ENCODE measurements at regions not wholly inside any gene's neighbourhood (a gene's known extent, or its start where the extent isn't known, plus 50 kb on each side); places are given as distances from the start of the nearest gene placed in this dataset.

DNA sequence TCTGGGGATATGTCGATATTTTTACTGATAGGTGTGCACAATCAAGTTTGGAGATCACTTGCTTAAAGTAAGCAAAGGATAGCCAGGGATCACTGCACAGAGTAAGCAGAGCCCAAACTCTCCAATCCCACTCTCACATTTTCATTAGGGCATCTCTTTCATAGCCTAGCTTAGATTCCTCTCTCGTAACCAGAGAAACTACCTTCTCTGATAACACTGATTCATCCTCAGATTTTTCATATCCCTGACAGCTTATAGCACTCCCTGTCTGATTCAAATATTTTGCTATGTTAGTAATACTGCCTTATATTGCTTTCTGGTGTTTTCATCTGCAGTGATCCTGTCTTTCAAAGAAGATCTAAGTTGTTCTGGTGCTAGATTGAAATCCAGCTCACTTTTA, 123.7 kb downstream of the CBLL2 start:
- no peak for DNase-seq

DNA sequence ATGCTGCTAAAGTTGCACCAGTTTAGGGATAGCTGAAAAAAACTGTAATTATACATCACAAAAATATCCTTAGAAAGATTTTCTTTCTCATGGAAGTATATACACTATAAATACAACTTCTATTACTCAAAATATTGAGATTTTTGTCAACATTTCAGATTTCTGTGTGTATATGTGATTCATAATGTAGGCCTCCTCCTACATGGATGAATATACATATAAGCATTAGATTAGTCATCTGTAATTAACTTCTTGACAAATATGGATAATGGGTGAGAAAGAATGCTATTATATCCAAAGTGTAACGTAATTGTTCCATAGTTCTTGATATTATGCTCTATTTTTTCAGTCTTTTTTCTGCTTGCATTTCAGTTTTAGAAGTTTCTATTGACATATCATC, 124.9 kb downstream of the CBLL2 start:
- DNase-seq = no peak

DNA sequence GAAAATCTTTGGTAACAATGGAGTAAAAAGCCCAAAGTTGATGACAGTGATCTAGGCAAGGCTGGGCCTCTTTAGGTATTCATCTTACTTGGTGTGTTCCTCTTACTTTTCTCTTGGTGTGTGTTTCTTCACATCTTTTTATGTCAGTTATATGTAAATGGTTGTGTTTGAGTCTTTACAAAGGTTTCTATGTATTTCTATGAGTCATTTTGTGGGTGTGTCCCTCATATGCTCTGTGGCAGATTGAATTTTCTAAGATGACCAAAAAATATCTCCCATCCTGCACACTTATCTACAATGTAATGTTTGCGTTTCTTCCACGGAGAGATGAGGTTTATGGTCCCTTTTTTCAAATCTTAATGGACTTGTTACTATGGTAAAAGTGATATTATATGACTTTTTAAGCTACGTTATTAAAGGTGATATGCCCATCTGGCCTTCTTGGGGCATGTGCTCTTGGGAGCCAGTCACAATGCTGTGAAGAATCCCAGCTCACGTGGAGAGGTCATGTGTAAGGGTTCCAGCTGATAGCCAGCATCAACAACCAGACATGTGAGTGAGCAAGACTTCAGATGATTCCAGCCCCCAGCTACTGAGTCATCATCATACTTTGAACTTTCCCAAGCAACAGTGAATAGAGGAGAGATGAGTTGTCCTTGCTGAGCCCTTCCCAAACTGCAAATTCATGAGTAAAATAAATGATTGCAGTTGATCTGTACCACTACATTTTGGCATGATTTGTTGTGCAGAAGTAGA, 126.9 kb downstream of the CBLL2 start:
- DNase-seq = no peak

DNA sequence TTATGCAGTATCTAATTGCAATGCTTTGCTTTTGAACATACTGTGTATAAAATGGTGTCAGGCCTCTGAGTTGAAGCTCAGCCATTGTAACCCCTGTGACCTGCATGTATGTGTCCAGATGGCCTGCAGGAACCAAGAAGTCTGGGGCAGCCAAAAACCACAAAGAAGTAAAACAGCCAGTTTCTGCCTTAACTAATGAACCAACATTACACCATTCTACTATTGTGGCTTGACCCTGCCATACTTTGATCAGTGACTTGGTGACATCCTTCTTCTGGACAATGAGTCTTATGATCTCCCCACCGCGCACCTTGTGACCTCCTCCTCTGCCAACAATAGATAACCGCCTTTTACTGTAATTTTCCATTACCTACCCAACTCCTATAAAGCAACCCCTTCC, 131.6 kb downstream of the CBLL2 start:
- no peak for DNase-seq

DNA sequence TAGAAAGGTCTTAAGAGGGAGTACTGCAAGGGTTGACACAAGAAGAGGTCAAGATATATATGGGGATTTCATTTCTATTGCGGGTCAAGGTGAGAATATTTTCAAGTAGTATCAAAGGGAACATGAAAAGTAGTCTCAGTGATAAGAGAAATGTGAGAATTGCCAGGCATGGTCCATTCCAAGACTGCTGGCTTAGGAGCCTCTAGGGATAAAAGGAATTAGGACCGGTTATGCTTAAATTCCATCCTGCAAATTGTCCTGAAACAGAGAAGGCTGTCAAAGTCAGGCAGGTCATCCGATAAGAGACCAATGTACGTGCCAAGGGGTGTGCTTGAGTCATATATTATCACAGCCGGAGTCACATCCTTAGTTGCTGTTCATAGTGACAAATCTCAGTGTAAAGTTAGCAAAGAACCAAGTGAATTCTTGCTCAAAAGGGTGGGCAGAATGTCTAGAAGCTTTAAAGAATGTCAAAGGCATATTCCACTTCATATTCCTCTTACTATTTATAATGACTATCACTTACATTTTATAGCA, 133.6 kb downstream of the CBLL2 start:
- DNase-seq = no peak

DNA sequence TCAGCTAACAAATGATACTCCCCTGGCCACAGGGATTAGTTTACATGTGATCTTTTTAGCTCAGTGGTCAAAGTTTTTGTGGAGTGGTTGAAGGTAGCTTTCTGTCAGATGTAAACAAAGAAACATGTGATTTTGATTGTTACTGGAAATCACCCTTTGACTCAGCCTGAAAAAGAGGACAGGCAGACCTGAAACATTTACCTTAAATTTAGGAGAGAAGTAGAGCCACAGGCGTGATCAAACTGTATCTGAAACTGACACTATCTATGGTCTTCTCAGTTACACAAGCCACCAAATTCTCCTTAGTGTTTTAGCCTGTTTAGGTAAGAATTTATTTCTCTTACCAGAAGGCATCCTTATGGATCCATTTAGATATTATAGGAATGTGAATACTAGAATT, 136.7 kb downstream of the CBLL2 start:
- no peak for DNase-seq

DNA sequence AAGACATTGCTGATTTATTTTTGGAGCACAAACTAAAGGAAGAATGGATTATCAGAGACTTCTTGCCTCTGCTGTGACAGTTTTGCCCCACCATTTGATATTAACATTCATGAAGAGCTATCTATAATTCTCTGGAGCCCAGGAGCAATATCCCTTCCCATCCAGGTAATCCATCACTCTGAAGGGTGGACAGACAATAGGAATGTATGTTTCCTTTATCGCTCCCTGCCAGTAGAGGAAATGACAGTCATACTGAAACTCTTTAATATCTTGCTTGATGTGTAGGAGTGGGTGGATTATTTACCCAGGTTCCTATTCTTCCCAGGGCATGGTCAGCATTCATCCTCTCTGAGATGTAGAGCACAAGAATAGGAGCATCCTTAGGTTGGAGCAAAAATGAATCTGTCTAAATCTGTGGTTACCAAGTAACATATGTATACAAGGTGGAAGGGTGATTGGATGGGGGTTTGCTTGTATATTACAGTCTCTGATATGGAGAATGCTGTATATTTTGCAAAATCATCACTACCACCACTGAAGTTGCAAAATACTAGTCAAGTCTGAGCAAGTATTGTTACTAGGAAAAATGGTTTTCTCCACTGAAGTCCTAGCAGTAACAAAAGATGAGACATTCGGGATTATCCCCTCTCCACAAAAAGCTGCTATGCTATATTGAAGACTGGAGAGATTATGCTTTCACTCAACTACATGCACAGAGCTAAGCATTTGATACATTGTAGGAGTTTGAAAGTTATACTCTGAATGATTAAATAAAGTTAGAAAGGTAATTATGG, 151.6 kb downstream of the CBLL2 start:
- DNase-seq = no peak

DNA sequence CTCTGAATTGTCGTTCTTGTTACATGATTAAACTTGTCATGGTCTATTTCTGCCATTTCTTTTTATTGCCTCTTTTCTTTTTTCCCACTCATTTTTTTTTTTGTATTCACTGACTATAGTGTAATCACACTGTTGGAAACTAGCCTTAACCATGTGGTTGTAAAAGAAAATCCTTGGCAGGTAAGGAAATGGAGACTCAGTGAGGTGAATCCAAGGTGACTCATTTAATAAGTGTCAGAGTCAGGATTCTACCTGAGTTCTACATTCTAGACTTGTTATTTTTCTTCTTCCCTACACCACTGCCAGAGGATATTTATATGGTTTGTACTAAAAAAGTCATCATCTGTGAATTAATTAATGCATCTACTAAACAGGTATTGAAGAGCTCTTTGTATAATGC, 152.2 kb downstream of the CBLL2 start:
- no peak for DNase-seq

DNA sequence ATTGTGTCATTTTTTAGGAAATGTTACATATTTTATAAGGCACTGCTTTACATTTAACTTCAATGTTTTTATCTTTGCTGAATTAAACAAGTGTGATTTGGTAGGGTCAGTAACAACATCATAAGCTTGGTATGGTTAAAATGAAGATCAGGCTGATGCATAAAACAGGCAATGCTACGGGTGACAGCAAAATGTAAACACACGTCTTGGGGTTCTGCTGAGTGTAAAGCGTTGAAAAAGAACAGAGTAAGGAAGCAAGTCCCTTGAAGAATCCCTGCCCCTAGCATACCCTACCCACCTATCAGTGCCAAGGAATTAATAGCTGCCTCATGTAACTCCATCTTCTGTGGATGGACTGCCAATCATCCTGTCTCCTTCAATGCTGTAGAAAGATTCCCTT, 157.0 kb downstream of the CBLL2 start:
- no peak for DNase-seq

DNA sequence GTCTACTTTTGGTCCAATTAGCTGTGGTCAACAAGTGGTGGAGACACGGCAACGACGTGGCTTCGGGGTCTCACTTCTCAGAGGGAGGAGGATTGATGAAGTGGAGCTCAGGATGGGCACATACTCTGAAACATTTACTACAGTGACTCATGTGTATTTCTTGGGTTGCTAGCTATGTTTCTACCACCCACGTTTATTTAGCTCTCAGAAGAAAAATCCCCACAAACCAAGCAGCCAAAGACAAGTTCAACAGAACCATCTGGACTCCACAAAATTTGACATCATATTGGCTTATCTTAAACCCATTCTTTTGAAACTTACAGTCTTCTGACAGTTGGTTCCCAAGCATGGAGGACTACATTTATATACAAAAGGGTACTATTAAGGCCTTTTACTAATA, 158.0 kb downstream of the CBLL2 start:
- DNase-seq = no peak

DNA sequence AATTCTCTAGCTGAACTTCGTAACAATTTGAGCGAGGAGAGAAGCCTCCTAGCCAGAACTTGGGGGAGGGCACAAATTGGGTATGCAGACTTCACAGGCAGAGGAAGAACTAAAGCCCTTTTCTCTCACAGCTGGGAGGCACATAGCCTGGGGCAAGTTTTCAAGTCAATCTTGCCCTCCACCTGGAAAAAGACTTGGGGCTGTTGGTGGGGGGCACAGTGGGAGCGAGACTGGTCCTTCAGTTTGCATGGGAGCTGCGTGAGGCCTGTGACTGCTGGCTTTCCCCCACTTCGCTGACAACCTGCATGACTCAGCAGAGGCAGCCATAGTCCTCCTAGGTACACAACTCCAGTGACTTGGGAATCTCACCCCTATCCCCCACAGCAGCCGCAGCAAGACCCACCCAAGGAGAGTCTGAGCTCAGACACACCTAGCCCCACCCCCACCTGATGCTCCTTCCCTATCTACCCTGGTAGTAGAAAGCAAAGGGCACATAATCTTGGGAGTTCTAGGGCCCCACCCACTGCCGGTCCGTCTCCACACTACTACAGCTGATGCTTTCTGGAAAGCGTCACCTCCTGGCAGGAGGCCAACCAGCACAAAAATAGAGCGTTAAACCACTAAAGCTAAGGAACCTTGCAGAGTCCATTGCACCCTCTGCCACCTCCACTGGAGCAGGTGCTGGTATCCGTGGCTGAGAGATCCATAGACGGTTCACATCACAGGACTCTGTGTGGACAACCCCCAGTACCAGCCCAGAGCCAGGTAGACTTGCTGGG, 160.8 kb downstream of the CBLL2 start:
- no peak for DNase-seq

DNA sequence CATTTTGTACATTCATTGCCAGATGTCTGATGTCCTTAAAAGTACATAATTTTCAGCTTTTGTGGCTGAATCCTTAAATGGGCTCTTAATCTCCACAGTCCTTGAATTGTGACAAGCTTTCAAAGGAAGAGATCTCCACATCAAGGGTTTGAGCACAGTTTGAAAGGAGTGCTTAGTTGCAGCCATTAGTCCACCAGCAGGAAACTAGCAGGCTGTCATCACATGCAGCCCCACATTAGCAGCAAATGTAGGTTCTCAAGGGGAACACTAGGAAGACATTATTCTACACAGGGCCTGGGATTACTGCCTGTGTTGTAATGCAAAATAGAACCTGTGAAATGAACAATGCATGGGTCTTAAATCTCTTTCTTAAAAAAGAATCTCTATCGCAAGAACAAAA, 173.2 kb downstream of the CBLL2 start:
- no peak for DNase-seq

DNA sequence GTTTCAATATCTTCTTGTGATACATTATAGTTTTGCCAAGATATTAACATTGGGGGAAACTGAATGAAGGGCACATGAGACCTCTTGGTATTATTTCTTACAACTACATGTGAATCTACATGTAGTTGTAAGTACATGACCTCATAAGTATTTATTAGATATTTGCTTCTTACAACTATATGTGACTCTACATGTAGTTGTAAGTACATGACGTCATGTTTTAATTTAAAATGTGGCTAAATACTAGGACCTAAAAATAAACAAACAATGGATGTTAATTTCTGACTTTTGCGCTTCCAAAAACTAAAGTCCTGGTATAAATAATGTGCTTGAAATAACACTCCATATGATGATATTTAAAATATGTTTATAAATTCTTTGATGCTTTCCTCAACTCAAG, 190.2 kb downstream of the CBLL2 start:
- no peak for DNase-seq

DNA sequence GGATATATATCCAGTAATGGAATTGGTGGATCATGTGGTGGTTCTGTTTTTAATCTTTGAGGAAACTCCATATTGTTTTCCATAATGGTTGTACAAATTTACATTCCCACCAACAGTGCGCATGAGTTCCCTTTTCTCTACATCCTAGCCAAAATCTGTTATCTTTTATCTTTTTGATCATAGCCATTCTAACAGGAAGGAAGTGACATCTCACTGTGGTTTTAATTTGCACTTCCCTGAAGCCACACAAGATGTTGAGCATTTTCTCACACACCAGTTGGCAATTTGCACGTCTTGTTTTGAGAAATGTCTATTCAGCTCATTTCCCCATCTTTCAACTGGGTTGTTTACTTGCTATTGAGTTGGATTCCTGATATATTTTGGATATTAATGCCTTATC, 194.9 kb downstream of the CBLL2 start:
- no peak for DNase-seq

DNA sequence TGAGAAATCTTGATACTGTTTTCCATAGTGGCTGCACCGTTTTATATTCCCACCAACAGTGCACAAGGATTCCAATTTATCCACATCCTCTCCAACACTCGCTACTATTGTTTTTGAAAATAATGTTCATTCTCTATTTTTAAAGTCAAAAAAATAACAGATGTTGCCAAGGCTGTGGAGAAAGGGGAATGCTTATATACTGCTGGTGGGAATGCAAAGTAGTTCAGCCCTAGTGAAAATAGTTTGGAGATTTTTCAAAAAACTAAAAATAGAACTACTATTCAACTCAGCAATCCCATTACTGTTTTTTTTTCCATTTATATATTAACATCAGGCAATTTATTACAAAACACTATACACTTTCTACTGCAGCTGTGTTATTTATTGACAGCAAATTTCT, 208.7 kb downstream of the CBLL2 start:
- DNase-seq = no peak

DNA sequence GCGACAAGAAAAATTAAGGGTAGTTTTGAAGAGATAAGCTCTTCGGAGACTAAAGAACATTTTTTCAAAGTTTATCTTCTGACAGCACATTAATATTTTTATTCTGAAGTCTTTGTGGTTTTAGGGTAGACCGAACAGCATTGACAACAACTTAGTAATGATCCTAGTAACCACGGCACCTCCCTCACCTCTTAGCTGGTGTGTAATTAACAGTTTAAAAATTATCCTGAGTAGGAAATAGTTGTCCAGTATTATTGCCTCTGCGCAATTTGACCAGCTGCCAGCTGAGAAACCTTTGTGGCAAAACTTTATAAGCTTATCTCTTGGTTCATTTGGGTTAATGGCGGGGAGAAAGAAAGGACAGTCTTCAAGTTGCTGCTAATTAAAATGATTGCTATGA, 213.6 kb downstream of the CBLL2 start:
- no peak for DNase-seq

DNA sequence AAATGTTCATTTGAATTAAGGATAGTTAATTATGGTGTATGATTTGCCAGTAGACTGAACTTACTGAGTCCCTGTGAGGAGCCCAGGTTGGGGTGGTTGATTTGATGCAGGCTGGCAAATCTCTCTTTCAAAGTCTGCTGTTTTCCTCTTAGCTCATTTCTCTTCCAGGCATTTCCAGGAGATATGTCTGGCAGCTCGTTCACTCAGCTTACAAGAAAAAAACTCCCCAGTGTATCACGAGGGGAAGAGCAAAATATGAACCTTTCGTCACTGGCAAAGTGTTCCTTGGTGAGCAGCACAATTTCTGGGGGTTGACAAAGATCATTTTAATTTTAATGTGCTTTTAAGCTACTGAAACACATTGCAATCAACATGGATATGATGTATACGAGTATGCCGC, 244.2 kb downstream of the CBLL2 start:
- no peak for DNase-seq

DNA sequence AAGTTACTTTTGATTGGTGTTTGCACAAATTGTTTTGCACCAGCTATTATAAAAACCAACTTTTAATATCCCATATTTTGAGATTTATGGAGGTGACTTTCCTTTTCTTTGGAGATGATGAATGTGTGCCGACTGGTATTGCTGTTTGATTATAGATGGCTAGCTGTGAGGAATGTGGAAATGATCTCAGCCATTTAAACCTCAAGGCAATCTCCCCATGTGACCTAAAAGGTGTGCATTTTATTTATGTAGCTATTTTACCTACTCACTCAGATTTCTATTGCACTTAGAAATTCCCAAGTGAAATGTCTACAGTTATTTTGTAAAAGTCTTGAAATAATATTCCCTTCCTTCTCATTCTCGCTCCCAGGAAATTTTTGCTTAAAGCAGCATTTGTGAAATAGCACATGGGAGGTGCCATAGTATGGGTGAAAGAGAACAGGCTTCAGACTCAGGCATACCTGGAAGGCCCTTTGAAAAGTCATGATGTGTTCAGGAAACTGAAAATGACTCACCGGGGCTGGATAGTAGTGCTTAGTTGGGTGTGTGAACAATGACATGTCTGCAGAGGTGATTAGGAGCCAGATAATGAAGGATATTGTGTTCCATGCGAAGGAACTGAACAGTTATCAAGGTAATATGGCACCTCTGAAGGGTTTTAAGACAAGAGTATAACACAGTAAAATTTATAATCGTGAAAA, 247.6 kb downstream of the CBLL2 start:
- no peak for DNase-seq

DNA sequence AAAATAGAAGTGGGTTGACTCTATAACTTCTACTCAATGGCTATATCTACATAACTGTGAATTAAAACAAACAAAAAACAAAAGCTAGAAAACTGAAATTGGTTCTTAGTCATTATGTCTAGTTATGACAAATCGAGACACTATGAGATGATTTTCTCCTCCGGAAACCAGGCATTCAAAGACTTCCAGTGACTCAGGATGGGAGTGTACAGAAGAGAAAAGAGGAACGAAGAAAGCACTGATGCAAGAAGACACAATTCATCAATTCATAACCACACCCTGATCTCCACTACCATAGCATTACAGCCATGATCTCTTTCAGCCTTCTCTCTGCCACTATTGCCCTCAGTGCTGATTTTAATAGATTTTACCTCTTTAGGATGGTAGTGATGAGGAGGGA, 253.6 kb downstream of the CBLL2 start:
- DNase-seq = no peak

DNA sequence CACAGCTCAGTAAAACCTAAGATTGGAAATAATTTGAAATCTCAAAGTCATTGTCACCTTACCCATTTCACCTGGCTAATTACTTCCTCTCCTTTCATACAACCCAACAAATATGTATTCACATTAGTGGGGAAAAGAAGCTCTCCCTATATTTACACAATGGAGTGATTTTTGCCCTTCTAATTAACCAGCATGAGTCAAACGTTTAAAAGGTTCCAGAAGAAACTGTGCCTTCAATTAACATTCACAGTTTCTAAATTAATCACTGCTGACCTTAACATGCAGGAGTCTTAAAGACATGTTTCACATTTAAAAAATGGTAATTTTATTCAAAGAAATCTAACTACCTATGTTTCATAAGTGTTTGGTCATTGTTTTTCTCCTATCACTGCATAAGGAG, 254.6 kb downstream of the CBLL2 start:
- no peak for DNase-seq

DNA sequence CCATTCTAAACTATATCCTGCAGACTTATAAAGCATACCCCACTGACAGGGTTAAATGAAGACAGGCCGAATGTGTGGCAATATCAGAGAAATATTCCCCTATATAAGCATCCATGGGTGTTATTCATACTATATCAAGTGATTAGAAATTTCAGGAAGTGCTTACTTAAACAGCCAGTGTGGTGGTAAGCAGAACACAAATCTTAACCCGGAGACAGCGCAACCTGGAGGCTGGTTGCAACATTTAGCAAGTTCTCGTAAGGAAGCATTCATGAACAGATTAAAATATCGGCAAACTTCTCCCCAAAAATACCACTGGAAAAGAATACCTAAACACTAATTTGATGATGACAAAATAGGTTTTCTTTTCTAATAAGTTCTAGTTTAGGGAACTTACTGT, 261.2 kb downstream of the CBLL2 start:
- no peak for DNase-seq

DNA sequence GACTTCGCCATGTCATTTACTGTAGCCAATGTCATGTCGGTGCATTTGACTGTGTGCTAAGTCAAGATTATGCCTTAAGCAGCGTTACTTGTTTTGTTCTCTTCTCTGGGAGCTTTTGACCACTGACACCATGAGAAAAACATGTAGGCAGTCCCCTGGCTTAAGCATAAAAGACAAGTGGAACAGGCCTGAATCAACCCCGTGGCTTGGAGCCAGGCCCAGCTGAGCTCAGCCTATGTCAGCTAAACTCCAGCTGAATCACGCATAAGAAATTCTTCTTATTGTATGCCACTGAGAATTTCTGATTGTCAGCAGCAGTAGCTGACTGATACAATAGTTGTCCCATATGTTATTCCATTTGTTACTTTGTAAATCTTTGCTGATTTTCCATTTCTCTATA, 261.9 kb downstream of the CBLL2 start:
- no peak for DNase-seq

DNA sequence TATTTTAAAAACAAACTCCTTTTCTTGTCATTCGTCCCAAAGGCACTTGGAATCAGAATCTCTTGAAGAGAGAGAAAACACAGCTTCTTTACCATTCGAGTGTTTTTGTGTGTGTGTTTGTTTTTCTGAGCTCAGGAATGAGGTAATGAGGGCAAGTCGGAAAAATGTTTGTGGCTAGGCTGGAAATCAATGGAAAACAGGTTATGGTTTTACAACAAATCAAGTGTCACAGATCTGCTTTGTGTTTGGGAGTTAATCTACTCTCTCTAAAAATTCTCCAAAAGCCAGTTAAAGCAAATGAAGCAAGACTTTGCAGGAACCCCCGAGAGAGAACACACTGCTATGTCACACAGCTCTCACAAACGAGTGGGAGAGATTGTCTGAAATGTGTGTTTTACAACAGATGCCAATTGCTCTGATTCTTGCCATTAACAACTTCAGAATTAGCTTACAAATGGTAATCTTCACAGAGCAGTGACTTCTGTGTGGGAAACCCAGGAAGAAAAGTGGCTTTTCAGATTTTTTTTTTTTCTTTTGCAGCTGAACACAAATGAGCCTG, 264.1 kb downstream of the CBLL2 start:
- DNase-seq = no peak
